Suppressor macrophage (primary cell): ENCODE measurements at regions not wholly inside any gene's neighbourhood (a gene's known extent, or its start where the extent isn't known, plus 50 kb on each side); places are given as distances from the start of the nearest gene placed in this dataset.
"Not testable (repeated sequence)": the region's sequence is repeated elsewhere in the genome, so short reads cannot be mapped to it uniquely, and the experiment has no call there.

Experiments
- DNase-seq, 4 experiments: peaks; one replicate each; pipeline ENCODE4 v3.0.0-alpha.2; 2020 to 2022

GRCh38 chr6:77173472-77174074 lies 289.7 kb downstream of the HTR1B start:
- DNase-seq: no peak

- no peak for DNase-seq
Observed at GRCh38 chr6:77172578-77172977, 290.7 kb downstream of the HTR1B start.

- no peak for DNase-seq
Observed at GRCh38 chr6:77159730-77160129, 303.6 kb downstream of the HTR1B start.

- no peak for DNase-seq
Observed at GRCh38 chr6:77151241-77151640, 312.1 kb downstream of the HTR1B start.

- no peak for DNase-seq
Observed at GRCh38 chr6:77150736-77151135, 312.6 kb downstream of the HTR1B start.

- no peak for DNase-seq
Observed at GRCh38 chr6:77145244-77145643, 318.0 kb downstream of the HTR1B start.

- no peak for DNase-seq
Observed at GRCh38 chr6:77143659-77144447, 319.4 kb downstream of the HTR1B start.

- DNase-seq: no peak
Observed at GRCh38 chr6:77136086-77136485, 327.2 kb downstream of the HTR1B start.

- DNase-seq: no peak
Observed at GRCh38 chr6:77133031-77133430, 330.3 kb downstream of the HTR1B start.

GRCh38 chr6:77131426-77131825 lies 331.9 kb downstream of the HTR1B start:
- no peak for DNase-seq

- no peak for DNase-seq
Observed at GRCh38 chr6:77124604-77125003, 338.7 kb downstream of the HTR1B start.

- DNase-seq: no peak
Observed at GRCh38 chr6:77123527-77123926, 339.8 kb downstream of the HTR1B start.

GRCh38 chr6:77106992-77107391 lies 356.3 kb downstream of the HTR1B start:
- DNase-seq: no peak

GRCh38 chr6:77105091-77105490 lies 358.2 kb downstream of the HTR1B start:
- DNase-seq: no peak

- DNase-seq: no peak
Observed at GRCh38 chr6:77097940-77098339, 365.4 kb downstream of the HTR1B start.

- DNase-seq: no peak
Observed at GRCh38 chr6:77095936-77096627, 367.2 kb downstream of the HTR1B start.

- DNase-seq: no peak
Observed at GRCh38 chr6:77094821-77095220, 368.5 kb downstream of the HTR1B start.

GRCh38 chr6:77092971-77093370 lies 370.3 kb downstream of the HTR1B start:
- no peak for DNase-seq

- no peak for DNase-seq
Observed at GRCh38 chr6:77089776-77090175, 373.5 kb downstream of the HTR1B start.

GRCh38 chr6:77087794-77088318 lies 375.4 kb downstream of the HTR1B start:
- DNase-seq: not testable (repeated sequence)

- DNase-seq: no peak
Observed at GRCh38 chr6:77074037-77074713, 389.1 kb downstream of the HTR1B start.

- DNase-seq: no peak
Observed at GRCh38 chr6:77073410-77073760, 389.9 kb downstream of the HTR1B start.
